ENCODE measurements at regions not wholly inside any gene's neighbourhood (a gene's known extent, or its start where the extent isn't known, plus 50 kb on each side); places are given as distances from the start of the nearest gene placed in this dataset.

GRCh38 chr3:106261915-106262683, 393.3 kb upstream of the CBLB start:
- ATAC-seq (no peak), DNase-seq (no peak)
- no peak overlapping the region for H3K27ac ChIP-seq
- no peaks in the 10 kb centered on the region for H3K9me3 ChIP-seq
- no peaks in the 10 kb centered on the region for H3K36me3 ChIP-seq
- intact Hi-C loops (cut with DNase I; ENCODE audit: low total_unique reads) (no loop called here), in situ Hi-C loops (cut with MboI; ENCODE audit: low sequenced_read_pairs in 4 of 4) (no loop called here)
- no peaks in the 10 kb centered on the region for H3K27me3 ChIP-seq
- no peaks in the 10 kb centered on the region for H3K4me1 ChIP-seq
- TF ChIP-seq POLR2A (IDR thresholded peaks at IDR 0.05) = no peak
- no peak for TF ChIP-seq CTCF (IDR thresholded peaks at IDR 0.05 in 4 of 5, conservative IDR thresholded peaks at IDR 0.05 in 1 of 5)
- no peak overlapping the region for H3K4me3 ChIP-seq

- ATAC-seq = no peak
- DNase-seq = no peak
- no peaks in the 10 kb centered on the region for H3K4me1 ChIP-seq
- H3K27ac ChIP-seq = no peak overlapping the region
- no peaks in the 10 kb centered on the region for H3K9me3 ChIP-seq
- H3K4me3 ChIP-seq = no peak overlapping the region
- intact Hi-C loops (cut with DNase I; ENCODE audit: low total_unique reads) (no loop called here), in situ Hi-C loops (cut with MboI; ENCODE audit: low sequenced_read_pairs in 4 of 4) (no loop called here)
- H3K36me3 ChIP-seq = no peaks in the 10 kb centered on the region
- H3K27me3 ChIP-seq = no peaks in the 10 kb centered on the region
- no peak for TF ChIP-seq CTCF (IDR thresholded peaks at IDR 0.05 in 4 of 5, conservative IDR thresholded peaks at IDR 0.05 in 1 of 5)
- TF ChIP-seq POLR2A (IDR thresholded peaks at IDR 0.05) = no peak
Measured at GRCh38 chr3:106263011-106263410, 394.2 kb upstream of the CBLB start.

- H3K27me3 ChIP-seq = no peaks in the 10 kb centered on the region
- in situ Hi-C loops (cut with MboI; ENCODE audit: low sequenced_read_pairs in 4 of 4) (no loop called here), intact Hi-C loops (cut with DNase I; ENCODE audit: low total_unique reads) (no loop called here)
- no peaks in the 10 kb centered on the region for H3K36me3 ChIP-seq
- H3K4me1 ChIP-seq = no peaks in the 10 kb centered on the region
- no peak for ATAC-seq
- no peak for DNase-seq
- no peak for TF ChIP-seq CTCF (IDR thresholded peaks at IDR 0.05 in 4 of 5, conservative IDR thresholded peaks at IDR 0.05 in 1 of 5)
- no peak for TF ChIP-seq POLR2A (IDR thresholded peaks at IDR 0.05)
- no peak overlapping the region for H3K4me3 ChIP-seq
- no peaks in the 10 kb centered on the region for H3K9me3 ChIP-seq
- no peak overlapping the region for H3K27ac ChIP-seq
Measured at GRCh38 chr3:106263546-106263945, 394.7 kb upstream of the CBLB start.

- Histone ChIP-seq H3K4me3 (no peak overlapping the region), H3K27me3 (no peaks in the 10 kb centered on the region), H3K36me3 (no peaks in the 10 kb centered on the region), H3K4me1 (no peaks in the 10 kb centered on the region), H3K9me3 (no peaks in the 10 kb centered on the region), H3K27ac (no peak overlapping the region)
- TF ChIP-seq CTCF (IDR thresholded peaks at IDR 0.05 in 4 of 5, conservative IDR thresholded peaks at IDR 0.05 in 1 of 5) (no peak), POLR2A (IDR thresholded peaks at IDR 0.05) (no peak)
- no peak for DNase-seq
- in situ Hi-C loops (cut with MboI; ENCODE audit: low sequenced_read_pairs in 4 of 4) (no loop called here), intact Hi-C loops (cut with DNase I; ENCODE audit: low total_unique reads) (no loop called here)
- ATAC-seq = no peak
Measured at GRCh38 chr3:106265704-106266103, 396.9 kb upstream of the CBLB start.

GRCh38 chr3:106268696-106269095, 399.9 kb upstream of the CBLB start:
- intact Hi-C loops (cut with DNase I; ENCODE audit: low total_unique reads) (no loop called here), in situ Hi-C loops (cut with MboI; ENCODE audit: low sequenced_read_pairs in 4 of 4) (no loop called here)
- Histone ChIP-seq H3K4me1 (no peaks in the 10 kb centered on the region), H3K9me3 (no peaks in the 10 kb centered on the region), H3K27me3 (no peaks in the 10 kb centered on the region), H3K36me3 (no peaks in the 10 kb centered on the region), H3K27ac (no peak overlapping the region), H3K4me3 (no peak overlapping the region)
- ATAC-seq (no peak), DNase-seq (no peak)
- TF ChIP-seq POLR2A (IDR thresholded peaks at IDR 0.05) = no peak
- TF ChIP-seq CTCF (IDR thresholded peaks at IDR 0.05 in 4 of 5, conservative IDR thresholded peaks at IDR 0.05 in 1 of 5) = no peak
